ENCODE measurements at regions not wholly inside any gene's neighbourhood (a gene's known extent, or its start where the extent isn't known, plus 50 kb on each side); places are given as distances from the start of the nearest gene placed in this dataset.

DNA sequence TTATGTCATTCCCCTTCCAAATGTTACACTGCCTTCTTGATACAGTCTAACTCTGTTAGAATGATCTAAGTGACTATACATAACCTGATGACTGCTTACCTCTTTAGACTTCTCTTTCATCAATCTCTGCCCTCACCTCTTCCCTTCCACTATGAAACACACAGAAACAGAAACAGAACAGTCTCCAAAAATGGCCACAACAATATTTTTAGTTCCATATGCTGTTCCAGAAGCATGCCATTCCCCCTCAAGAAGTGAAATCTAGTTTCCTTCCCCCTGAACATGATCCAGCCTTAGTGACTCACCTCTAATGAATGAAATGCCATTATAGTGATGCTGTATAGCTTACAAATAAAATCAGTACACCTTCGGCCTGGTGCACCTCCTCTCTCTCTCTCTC is 229.3 kb upstream of the TENT5A start:
- CTCF ChIA-PET = no interaction called here

DNA sequence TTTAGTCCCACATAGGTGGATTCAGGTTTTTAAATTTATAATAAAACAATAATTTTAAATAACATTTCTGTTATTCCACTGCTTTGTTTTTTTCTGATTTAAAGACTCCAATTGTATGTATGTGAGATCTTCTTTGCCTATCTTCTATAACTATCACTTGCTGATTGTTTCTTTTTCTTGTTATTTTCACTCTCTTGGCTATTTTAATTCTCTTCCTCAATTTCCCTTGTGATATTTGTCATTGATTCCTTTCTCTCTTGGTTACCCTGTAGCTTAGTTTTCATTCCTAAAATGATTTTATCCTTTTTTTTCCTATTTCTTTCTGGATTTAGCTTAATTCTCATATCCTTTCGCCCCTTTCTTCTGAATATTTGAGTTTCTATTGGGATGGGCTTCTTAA is 227.3 kb upstream of the TENT5A start:
- ChIA-PET CTCF (no interaction called here), POLR2A (no interaction called here)
- DNase-seq (ENCODE audit: extremely low spot score) = no peak
- TF ChIP-seq HDGF (IDR thresholded peaks at IDR 0.05; ENCODE audit: borderline replicate concordance) (no peak), TARDBP (IDR thresholded peaks at IDR 0.05) (no peak), FOXM1 (IDR thresholded peaks at IDR 0.05; ENCODE audit: borderline replicate concordance) (no peak), SP1 (IDR thresholded peaks at IDR 0.05) (no peak), BHLHE40 (IDR thresholded peaks at IDR 0.05; ENCODE audit: borderline replicate concordance) (no peak), ELF4 (IDR thresholded peaks at IDR 0.05) (no peak), FOXK2 (IDR thresholded peaks at IDR 0.05) (no peak), LEF1 (IDR thresholded peaks at IDR 0.05; ENCODE audit: borderline replicate concordance) (no peak), ZNF384 (IDR thresholded peaks at IDR 0.05) (no peak), ARNT (IDR thresholded peaks at IDR 0.05) (no peak), FOXA1 (IDR thresholded peaks at IDR 0.05) (no peak), SUZ12 (IDR thresholded peaks at IDR 0.05) (no peak), CTBP1 (IDR thresholded peaks at IDR 0.05; ENCODE audit: borderline replicate concordance) (no peak)
- TF ChIP-seq, protein P1, sequence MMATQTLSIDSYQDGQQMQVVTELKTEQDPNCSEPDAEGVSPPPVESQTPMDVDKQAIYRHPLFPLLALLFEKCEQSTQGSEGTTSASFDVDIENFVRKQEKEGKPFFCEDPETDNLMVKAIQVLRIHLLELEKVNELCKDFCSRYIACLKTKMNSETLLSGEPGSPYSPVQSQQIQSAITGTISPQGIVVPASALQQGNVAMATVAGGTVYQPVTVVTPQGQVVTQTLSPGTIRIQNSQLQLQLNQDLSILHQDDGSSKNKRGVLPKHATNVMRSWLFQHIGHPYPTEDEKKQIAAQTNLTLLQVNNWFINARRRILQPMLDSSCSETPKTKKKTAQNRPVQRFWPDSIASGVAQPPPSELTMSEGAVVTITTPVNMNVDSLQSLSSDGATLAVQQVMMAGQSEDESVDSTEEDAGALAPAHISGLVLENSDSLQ (IDR thresholded peaks at IDR 0.05) = no peak

More for the DNA sequence above, 229.3 kb upstream of the TENT5A start:
- TF ChIP-seq, protein P1 (IDR thresholded peaks at IDR 0.05) = no peak
- no peak for TF ChIP-seq SP1 (IDR thresholded peaks at IDR 0.05)
- no peak for TF ChIP-seq SUZ12 (IDR thresholded peaks at IDR 0.05)
- no peak for TF ChIP-seq CTBP1 (IDR thresholded peaks at IDR 0.05; ENCODE audit: borderline replicate concordance)
- no peak for TF ChIP-seq L3MBTL2 (conservative IDR thresholded peaks at IDR 0.05)
- no peak for TF ChIP-seq ARNT (IDR thresholded peaks at IDR 0.05)
- no peak for TF ChIP-seq BHLHE40 (IDR thresholded peaks at IDR 0.05; ENCODE audit: borderline replicate concordance)
- no peak for TF ChIP-seq ZNF384 (IDR thresholded peaks at IDR 0.05)
- no peak for TF ChIP-seq FOXK2 (IDR thresholded peaks at IDR 0.05)
- no peak for DNase-seq (ENCODE audit: extremely low spot score)
- POLR2A ChIA-PET = no interaction called here

DNA sequence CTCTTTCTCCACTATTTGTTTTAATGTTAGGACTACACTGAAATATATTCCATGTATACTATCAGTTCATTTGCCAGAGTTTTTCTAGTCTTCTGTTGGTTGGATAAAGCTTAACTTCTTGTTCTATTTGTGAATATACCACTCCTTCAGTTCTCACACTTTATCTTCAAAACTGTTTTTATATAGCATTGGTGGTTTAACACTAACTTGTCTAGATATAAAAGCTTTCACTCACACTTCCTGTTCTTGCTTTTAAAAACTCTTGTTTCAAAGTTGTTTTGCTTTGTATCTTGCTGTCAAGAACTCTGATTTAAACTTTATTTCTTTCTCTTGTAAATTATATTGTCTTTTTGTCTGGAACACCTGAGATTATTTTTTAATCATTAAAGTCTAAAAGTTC is 226.8 kb upstream of the TENT5A start:
- DNase-seq (ENCODE audit: extremely low spot score) = no peak
- TF ChIP-seq LEF1 (IDR thresholded peaks at IDR 0.05; ENCODE audit: borderline replicate concordance) (no peak), FOXM1 (IDR thresholded peaks at IDR 0.05; ENCODE audit: borderline replicate concordance) (no peak), SP1 (IDR thresholded peaks at IDR 0.05) (no peak), NFRKB (IDR thresholded peaks at IDR 0.05) (no peak), CTBP1 (IDR thresholded peaks at IDR 0.05; ENCODE audit: borderline replicate concordance) (no peak), ELF4 (IDR thresholded peaks at IDR 0.05) (no peak), TARDBP (IDR thresholded peaks at IDR 0.05) (no peak), L3MBTL2 (conservative IDR thresholded peaks at IDR 0.05) (no peak), ARNT (IDR thresholded peaks at IDR 0.05) (no peak), FOXA1 (IDR thresholded peaks at IDR 0.05) (no peak), SUZ12 (IDR thresholded peaks at IDR 0.05) (no peak), HDGF (IDR thresholded peaks at IDR 0.05; ENCODE audit: borderline replicate concordance) (no peak), BHLHE40 (IDR thresholded peaks at IDR 0.05; ENCODE audit: borderline replicate concordance) (no peak), FOXK2 (IDR thresholded peaks at IDR 0.05) (no peak), ZNF384 (IDR thresholded peaks at IDR 0.05) (no peak)
- TF ChIP-seq, protein P1 (IDR thresholded peaks at IDR 0.05) = no peak
- ChIA-PET CTCF (no interaction called here), POLR2A (no interaction called here)

GRCh38 chr6:81978230-81978629 is 225.7 kb upstream of the TENT5A start:
- ChIA-PET CTCF (no interaction called here), POLR2A (no interaction called here)

GRCh38 chr6:81977486-81977885 is 225.0 kb upstream of the TENT5A start:
- DNase-seq (ENCODE audit: extremely low spot score) = no peak
- ChIA-PET POLR2A (no interaction called here), CTCF (no interaction called here)
- TF ChIP-seq ZNF384 (IDR thresholded peaks at IDR 0.05) (no peak), SP1 (IDR thresholded peaks at IDR 0.05) (no peak), NFRKB (IDR thresholded peaks at IDR 0.05) (no peak), FOXK2 (IDR thresholded peaks at IDR 0.05) (no peak), BHLHE40 (IDR thresholded peaks at IDR 0.05; ENCODE audit: borderline replicate concordance) (no peak), SUZ12 (IDR thresholded peaks at IDR 0.05) (no peak), ELF4 (IDR thresholded peaks at IDR 0.05) (no peak), CTBP1 (IDR thresholded peaks at IDR 0.05; ENCODE audit: borderline replicate concordance) (no peak), L3MBTL2 (conservative IDR thresholded peaks at IDR 0.05) (no peak), FOXA1 (IDR thresholded peaks at IDR 0.05) (no peak), TARDBP (IDR thresholded peaks at IDR 0.05) (no peak), ARNT (IDR thresholded peaks at IDR 0.05) (no peak), HDGF (IDR thresholded peaks at IDR 0.05; ENCODE audit: borderline replicate concordance) (no peak)
- TF ChIP-seq, protein P1 (IDR thresholded peaks at IDR 0.05) = no peak

More at GRCh38 chr6:81978230-81978629, 225.7 kb upstream of the TENT5A start:
- TF ChIP-seq FOXK2 (IDR thresholded peaks at IDR 0.05) = no peak
- no peak for TF ChIP-seq TARDBP (IDR thresholded peaks at IDR 0.05)
- no peak for TF ChIP-seq NFRKB (IDR thresholded peaks at IDR 0.05)
- TF ChIP-seq LEF1 (IDR thresholded peaks at IDR 0.05; ENCODE audit: borderline replicate concordance) = no peak
- TF ChIP-seq FOXA1 (IDR thresholded peaks at IDR 0.05) = no peak
- no peak for TF ChIP-seq CTBP1 (IDR thresholded peaks at IDR 0.05; ENCODE audit: borderline replicate concordance)
- TF ChIP-seq FOXM1 (IDR thresholded peaks at IDR 0.05; ENCODE audit: borderline replicate concordance) = no peak
- TF ChIP-seq HDGF (IDR thresholded peaks at IDR 0.05; ENCODE audit: borderline replicate concordance) = no peak
- TF ChIP-seq BHLHE40 (IDR thresholded peaks at IDR 0.05; ENCODE audit: borderline replicate concordance) = no peak
- TF ChIP-seq SP1 (IDR thresholded peaks at IDR 0.05) = no peak
- TF ChIP-seq ELF4 (IDR thresholded peaks at IDR 0.05) = no peak
- TF ChIP-seq L3MBTL2 (conservative IDR thresholded peaks at IDR 0.05) = no peak
- TF ChIP-seq, protein P1 (IDR thresholded peaks at IDR 0.05) = no peak
- no peak for DNase-seq (ENCODE audit: extremely low spot score)
